A204.1 (cell line): ENCODE measurements at regions not wholly inside any gene's neighbourhood (a gene's known extent, or its start where the extent isn't known, plus 50 kb on each side); places are given as distances from the start of the nearest gene placed in this dataset.

Source experiments
- FAIRE-seq: peaks from 2 replicates; lab custom pipeline; 2012; peaks lifted over from hg19 to GRCh38; lab: Jason Lieb, UNC

GRCh38 chr5:31048282-31049270 lies 144.9 kb upstream of the CDH6 start:
- FAIRE-seq: no peak

DNA sequence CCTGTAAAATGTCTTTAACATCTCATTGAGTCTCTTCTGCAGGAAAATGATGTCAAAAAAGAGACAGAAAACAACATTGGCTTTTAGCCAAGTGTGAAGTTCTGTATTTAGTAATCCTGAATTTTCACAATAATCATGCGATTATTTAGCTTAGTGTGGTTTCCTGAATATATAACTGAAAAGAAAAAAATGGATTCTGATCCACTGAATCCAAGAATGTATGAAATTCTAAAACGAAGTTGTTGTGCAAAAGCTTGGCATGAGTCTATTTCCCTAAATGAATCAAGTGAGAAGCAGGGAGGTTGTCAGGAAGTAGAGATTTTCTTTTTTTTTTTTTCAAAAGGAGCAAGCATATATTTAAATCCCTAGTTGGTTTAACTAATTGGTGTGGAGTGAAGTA lies 145.9 kb upstream of the CDH6 start:
- no peak for FAIRE-seq

DNA sequence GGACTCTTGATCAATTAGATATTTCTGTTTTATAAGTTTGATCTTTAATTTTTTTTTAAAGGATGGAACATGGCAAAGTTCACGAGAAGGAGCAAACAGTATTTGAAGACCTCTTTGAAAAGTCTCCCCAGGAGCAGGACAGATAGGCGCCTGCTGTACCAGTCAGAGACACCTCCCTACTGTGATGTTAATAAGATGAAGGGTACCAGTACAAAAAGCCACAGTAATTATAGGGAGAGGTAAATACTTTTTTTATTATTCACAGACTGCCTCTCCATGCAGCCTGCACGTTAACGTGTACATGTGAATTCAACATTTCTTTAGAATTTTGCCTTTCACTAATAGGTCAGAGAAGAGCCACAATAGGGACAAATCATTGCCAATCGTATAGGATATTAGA lies 146.5 kb upstream of the CDH6 start:
- no peak for FAIRE-seq

GRCh38 chr5:31036411-31036810 lies 157.1 kb upstream of the CDH6 start:
- FAIRE-seq: no peak

GRCh38 chr5:31033295-31033694 lies 160.2 kb upstream of the CDH6 start:
- no peak for FAIRE-seq

DNA sequence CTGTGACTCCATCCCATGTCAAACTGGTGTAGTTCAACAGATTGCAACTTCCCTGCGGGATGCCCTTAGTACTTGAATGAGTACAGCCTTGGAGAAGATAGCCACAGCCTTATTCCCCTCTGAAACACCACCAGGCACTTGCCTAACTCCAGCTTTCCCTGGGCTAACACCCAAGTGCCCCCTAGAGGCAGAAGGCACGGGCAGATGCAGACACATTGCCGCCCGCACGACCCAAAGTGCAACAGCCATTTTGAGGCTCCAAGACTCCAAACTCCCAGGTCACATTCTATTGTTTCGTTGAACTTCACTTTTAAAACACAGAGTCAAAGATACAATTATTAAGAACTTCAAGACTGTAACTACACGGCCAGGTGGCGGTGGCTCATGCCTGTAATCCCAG lies 163.6 kb upstream of the CDH6 start:
- FAIRE-seq: no peak

DNA sequence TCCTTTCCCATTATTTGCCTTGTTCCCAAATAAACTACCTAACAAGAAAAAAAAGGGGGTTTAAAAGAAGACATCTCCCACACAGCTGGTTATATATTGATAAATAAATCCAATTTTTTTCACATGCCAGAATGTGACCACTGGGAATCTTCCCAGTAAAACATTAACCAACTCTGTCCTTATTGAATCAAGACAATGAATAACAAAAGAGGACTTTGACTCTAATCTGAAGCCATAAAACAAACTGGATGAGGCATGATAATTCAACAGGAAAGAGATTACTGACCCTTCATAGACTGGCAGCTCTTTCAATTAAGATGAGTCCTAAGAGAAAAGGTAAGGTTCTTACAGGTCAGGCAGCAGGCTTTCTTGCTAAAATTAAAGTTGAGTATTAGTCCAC lies 165.8 kb upstream of the CDH6 start:
- no peak for FAIRE-seq

- FAIRE-seq: no peak
Measured at GRCh38 chr5:31023105-31023504, 170.4 kb upstream of the CDH6 start.

DNA sequence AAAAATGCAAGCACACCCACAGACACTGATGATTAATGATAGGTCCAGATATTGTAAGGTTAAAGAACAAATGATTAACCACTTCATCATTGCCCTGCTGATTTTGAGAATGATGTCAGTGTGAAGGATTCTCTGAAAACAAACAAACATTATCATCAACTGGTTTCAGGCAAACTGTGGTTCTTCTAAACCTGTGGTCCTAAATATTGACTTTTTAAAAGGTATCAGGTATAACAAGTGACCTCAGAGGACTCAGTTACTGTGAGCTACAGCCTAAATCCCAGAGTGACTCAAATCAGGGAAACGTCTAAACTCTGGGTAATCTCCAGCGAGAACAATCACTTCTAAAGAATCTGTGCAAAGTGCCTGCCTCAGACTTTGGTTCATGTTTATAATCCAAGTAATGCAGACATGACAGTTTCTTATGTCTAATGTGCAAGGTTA lies 172.3 kb upstream of the CDH6 start:
- FAIRE-seq: no peak

DNA sequence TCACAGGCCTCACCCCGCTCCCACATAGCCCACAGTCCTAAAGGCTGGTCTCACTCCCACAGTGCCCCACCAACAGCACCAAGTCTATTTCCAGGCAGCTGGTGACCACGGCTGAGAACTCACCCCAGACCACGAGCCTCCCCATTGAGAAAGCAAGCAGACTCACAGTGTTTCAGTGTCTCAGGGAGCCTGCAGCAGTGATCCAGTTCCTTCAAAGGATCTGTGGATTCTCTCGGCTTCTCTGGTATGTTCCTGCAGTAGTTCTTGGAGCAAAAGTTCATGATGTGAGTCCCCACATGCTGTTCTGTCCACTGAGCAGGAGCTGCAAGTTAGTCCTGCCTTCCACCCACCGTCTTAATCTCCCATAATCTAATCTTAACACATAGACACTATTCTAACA lies 185.3 kb upstream of the CDH6 start:
- FAIRE-seq: no peak

DNA sequence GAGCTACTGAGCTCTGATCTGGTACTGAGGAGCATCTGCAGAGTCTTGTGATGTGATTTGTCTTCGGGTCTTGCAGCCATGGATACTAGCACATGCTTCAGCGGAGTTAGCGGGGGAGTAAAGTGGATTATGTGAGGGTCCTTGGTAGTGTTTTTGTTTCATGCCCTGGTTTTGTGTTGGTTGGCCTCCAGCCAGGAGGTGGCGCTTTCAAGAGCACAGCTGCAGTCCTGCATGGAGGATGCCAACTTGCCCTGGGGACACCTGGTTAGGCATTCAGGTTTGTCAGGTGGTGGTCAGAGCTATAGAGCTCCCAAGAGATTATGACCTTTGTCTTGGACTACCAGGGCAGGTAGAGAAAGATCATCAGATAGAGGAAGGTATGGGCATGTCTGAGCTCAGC lies 185.8 kb upstream of the CDH6 start:
- no peak for FAIRE-seq

GRCh38 chr5:31000287-31000686 lies 193.2 kb upstream of the CDH6 start:
- no peak for FAIRE-seq

DNA sequence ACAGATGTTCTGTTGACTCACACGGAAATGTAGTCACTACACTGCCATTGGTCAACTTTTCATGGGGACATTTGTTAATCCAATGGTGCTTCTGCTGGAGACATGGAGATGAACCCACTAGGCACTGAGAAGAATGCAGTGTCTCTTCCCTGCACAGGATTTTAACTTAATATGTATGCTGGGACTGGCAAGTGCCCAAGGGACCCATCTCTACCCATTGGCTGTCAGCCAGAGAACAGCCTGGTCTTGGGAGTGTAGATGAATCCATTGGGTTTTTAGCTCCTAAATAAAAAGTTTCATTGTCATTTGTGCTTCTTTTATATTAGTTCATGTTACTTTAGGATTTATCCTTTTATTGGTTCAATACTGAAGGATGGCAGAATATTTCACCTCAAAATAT lies 195.8 kb upstream of the CDH6 start:
- FAIRE-seq: no peak

GRCh38 chr5:30994902-30995301 lies 198.6 kb upstream of the CDH6 start:
- FAIRE-seq: no peak

DNA sequence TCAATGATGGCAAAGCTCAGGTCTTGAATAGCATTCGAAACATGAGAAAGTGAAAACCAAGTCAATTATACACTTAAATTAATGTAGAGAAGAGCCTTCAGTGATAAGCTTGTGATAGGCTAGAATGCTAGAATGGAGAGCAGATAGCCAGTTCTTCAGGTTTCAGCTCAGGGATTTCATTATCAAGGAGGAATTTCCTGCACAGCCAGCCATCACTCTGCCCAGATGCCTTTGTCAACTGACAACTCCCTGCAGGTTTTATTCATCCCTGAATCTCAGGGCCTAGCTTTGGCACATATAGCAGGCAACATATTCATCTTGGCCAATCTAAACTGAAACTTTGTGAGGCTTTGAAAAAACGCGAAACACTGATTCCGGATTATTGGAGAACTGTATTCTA lies 199.3 kb upstream of the CDH6 start:
- FAIRE-seq: no peak

- FAIRE-seq: no peak
Measured at GRCh38 chr5:30991462-30991861, 202.0 kb upstream of the CDH6 start.

- no peak for FAIRE-seq
Measured at GRCh38 chr5:30981576-30981975, 211.9 kb upstream of the CDH6 start.

GRCh38 chr5:30968971-30969370 lies 224.5 kb upstream of the CDH6 start:
- FAIRE-seq: no peak

DNA sequence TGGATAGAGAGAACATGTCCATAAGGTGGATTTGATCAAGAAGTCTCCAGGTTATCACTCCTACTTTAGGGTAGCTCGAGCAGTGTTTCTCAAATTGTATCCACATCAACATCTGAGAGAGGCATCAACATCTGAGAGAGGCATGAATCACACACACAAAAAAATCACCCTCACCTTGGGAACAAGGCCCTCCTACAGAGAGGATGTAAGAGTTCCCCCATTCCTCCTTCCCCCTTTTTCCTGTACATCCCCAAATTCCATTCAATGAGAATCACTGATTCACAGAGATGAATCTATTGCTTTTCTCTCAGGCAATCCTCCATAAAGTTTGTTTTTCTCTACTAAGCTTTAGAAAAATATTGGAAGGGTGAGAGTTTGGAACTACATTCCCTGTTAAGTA lies 233.4 kb upstream of the CDH6 start:
- FAIRE-seq: no peak

DNA sequence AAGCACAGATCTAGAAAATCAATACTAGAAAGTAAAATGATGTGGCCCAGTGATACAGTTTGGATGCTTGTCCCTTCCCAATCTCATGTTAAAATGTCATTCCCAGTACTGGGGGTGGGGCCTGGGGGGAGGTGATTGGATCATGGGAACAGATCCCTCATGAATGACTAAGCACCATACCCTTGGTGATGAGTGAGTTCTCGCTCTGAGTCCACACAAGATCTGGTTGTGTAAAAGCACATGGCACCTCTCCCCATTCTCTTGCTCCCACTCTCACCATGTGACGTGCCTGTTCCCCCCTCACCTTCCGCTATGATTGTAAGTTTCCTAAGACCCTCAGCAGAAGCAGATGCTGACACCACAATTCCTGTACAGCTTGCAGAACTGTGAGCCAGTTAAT lies 234.2 kb upstream of the CDH6 start:
- FAIRE-seq: no peak

- no peak for FAIRE-seq
Measured at GRCh38 chr5:30957591-30957990, 235.9 kb upstream of the CDH6 start.

DNA sequence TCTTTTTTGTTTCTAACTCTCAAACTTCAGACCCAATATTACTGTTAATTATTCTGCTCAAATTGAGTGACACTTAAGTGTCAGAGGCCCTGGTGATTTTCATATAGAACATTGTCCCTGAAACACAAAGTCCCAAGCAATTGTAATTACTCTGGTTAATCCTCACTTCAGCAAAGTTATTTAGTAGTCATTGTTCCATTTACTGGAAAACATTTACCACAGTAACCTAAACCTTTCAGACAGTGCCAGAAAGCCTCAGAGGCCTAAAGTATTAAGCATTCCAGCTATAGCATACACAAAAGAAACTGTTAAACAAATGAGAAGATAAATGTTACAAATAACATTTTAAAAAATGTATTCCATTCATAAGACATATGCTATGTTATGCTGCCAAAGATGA lies 237.2 kb upstream of the CDH6 start:
- FAIRE-seq: no peak

DNA sequence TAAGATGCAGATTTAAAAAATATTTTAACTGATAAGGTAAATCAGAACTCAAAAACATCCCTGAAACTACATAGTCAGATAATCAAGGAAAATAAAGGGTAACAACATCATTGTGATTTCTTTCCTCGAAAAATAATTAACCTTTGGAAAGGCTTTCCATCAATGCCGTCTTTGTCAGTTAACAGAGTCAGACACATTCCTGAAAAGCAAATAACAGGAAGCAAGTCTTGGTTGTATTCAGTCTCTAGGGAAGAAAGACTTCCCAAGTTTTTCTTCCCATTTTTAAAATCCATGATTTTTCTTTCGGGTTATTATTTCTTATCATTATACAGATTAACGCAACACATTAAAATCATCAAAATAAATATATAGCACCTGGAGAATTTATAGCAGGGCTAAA lies 256.4 kb upstream of the CDH6 start:
- FAIRE-seq: no peak

GRCh38 chr5:30933599-30933998 lies 259.9 kb upstream of the CDH6 start:
- no peak for FAIRE-seq
